Activated CD8-positive, alpha-beta T cell treated with anti-CD3 and anti-CD28 coated beads for 36 hours (primary cell): ENCODE measurements at regions not wholly inside any gene's neighbourhood (a gene's known extent, or its start where the extent isn't known, plus 50 kb on each side); places are given as distances from the start of the nearest gene placed in this dataset.

Experiments
- ATAC-seq: fragments of 200-7000 bp; cut with Tn5 transposase; one replicate; pipeline ENCODE4 v1.10.0; 2021; ENCODE audit warnings: mild to moderate bottlenecking, moderate library complexity
- CTCF ChIA-PET: fragments of 350-600 bp; sonication (Branson Sonifier 250); formaldehyde crosslinking; loops from one replicate; lab custom pipeline; 2021; ENCODE audit warnings: antibody characterized with exemption; lab: Charles Lee
- POLR2A ChIA-PET: fragments of 350-600 bp; sonication (Branson Sonifier 250); formaldehyde crosslinking; loops from one replicate; lab custom pipeline; 2021; ENCODE audit warnings: antibody characterized with exemption; lab: Charles Lee
- DNase-seq: peaks from one replicate; pipeline ENCODE4 v3.0.0-alpha.2; 2020
- H3K27ac Mint-ChIP-seq: one replicate; pipeline ENCODE4 v1.8.0; 2021; ENCODE audit warnings: mild to moderate bottlenecking, mixed read lengths
- H3K27me3 Mint-ChIP-seq: one replicate; pipeline ENCODE4 v1.8.0; 2021; ENCODE audit warnings: mixed read lengths
- H3K36me3 Mint-ChIP-seq: one replicate; pipeline ENCODE4 v1.8.0; 2021; ENCODE audit warnings: low read depth, mixed read lengths
- H3K4me1 Mint-ChIP-seq: one replicate; pipeline ENCODE4 v1.8.0; 2021; ENCODE audit warnings: low read depth, mixed read lengths
- H3K4me3 Mint-ChIP-seq: one replicate; pipeline ENCODE4 v1.8.0; 2021; ENCODE audit warnings: mild to moderate bottlenecking, moderate library complexity, mixed read lengths
- H3K9me3 Mint-ChIP-seq: one replicate; pipeline ENCODE4 v1.8.0; 2021; ENCODE audit warnings: mixed read lengths
- intact Hi-C: fragments of 100-400 bp; cut with micrococcal nuclease; formaldehyde crosslinking; loops from one replicate; pipeline ENCODE4 v1.10.0; 2022
- TF ChIP-seq, protein P1 (sequence below): fragments of 200-600 bp; IDR thresholded peaks from one replicate; pipeline ENCODE4 v1.8.0; 2022; ENCODE audit warnings: antibody characterized with exemption, mild to moderate bottlenecking

DNA sequence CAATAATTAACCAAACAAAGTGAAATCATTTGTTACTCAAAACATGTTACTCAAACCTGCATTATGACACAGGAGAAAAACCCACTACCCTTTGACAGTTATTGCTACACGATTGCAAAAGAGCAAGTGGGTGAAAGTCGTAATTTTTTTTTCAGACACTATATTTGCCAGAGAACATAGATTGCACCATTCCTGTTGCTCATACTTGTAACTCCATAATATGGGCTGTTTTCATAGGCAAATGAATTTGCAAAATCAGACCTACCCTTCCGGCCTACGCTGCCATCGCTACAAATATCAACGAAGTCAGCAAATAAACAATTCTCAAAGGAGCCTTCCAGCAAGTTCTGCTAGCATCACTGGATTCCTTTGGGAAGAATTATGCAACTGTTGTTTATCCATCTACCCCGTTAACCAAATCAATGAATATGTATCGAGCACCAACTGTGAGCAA is 396.5 kb downstream of the IRS2 start:
- H3K27me3 Mint-ChIP-seq = no peaks in the 10 kb centered on the region
- H3K36me3 Mint-ChIP-seq = no peaks in the 10 kb centered on the region
- H3K4me3 Mint-ChIP-seq = no peak overlapping the region
- H3K27ac Mint-ChIP-seq = no peak overlapping the region
- CTCF ChIA-PET = no interaction called here
- ATAC-seq (no peak), DNase-seq (no peak)
- TF ChIP-seq, protein P1, sequence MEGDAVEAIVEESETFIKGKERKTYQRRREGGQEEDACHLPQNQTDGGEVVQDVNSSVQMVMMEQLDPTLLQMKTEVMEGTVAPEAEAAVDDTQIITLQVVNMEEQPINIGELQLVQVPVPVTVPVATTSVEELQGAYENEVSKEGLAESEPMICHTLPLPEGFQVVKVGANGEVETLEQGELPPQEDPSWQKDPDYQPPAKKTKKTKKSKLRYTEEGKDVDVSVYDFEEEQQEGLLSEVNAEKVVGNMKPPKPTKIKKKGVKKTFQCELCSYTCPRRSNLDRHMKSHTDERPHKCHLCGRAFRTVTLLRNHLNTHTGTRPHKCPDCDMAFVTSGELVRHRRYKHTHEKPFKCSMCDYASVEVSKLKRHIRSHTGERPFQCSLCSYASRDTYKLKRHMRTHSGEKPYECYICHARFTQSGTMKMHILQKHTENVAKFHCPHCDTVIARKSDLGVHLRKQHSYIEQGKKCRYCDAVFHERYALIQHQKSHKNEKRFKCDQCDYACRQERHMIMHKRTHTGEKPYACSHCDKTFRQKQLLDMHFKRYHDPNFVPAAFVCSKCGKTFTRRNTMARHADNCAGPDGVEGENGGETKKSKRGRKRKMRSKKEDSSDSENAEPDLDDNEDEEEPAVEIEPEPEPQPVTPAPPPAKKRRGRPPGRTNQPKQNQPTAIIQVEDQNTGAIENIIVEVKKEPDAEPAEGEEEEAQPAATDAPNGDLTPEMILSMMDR = no peak
- H3K4me1 Mint-ChIP-seq = no peaks in the 10 kb centered on the region
- no peaks in the 10 kb centered on the region for H3K9me3 Mint-ChIP-seq
- intact Hi-C loops = no loop called here
- POLR2A ChIA-PET = no interaction called here

GRCh38 chr13:109389456-109389855 is 396.9 kb downstream of the IRS2 start:
- H3K27me3 Mint-ChIP-seq = no peaks in the 10 kb centered on the region
- CTCF ChIA-PET = no interaction called here
- H3K4me3 Mint-ChIP-seq = no peak overlapping the region
- TF ChIP-seq, protein P1 = no peak
- intact Hi-C loops = no loop called here
- no peaks in the 10 kb centered on the region for H3K36me3 Mint-ChIP-seq
- POLR2A ChIA-PET = no interaction called here
- no peak overlapping the region for H3K27ac Mint-ChIP-seq
- DNase-seq (no peak), ATAC-seq (no peak)
- no peaks in the 10 kb centered on the region for H3K4me1 Mint-ChIP-seq
- no peaks in the 10 kb centered on the region for H3K9me3 Mint-ChIP-seq

- H3K4me3 Mint-ChIP-seq = no peak overlapping the region
- CTCF ChIA-PET = no interaction called here
- POLR2A ChIA-PET = no interaction called here
- no peak for ATAC-seq
- TF ChIP-seq, protein P1 = no peak
- intact Hi-C loops = no loop called here
- no peaks in the 10 kb centered on the region for H3K9me3 Mint-ChIP-seq
- H3K36me3 Mint-ChIP-seq = no peaks in the 10 kb centered on the region
- H3K27me3 Mint-ChIP-seq = no peaks in the 10 kb centered on the region
- H3K27ac Mint-ChIP-seq = no peak overlapping the region
- DNase-seq = no peak
- H3K4me1 Mint-ChIP-seq = no peaks in the 10 kb centered on the region
These were observed 398.9 kb downstream of the IRS2 start for GRCh38 chr13:109387471-109387870.

DNA sequence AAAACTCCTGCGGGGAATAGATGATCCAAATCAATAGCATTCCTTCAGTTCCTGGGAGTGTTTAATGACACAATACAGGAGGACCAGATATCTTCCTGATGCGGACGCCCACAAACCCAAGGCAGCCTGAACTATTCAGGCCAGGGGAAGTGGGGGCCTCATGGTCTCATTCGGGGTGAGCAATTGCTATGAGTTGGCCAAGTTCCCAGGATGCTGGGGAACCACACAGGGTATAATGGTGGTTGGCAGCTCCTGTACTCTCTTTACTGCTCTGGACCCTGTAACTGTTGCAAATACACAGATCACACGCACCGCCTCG is 401.2 kb downstream of the IRS2 start:
- no peak overlapping the region for H3K4me3 Mint-ChIP-seq
- DNase-seq (no peak), ATAC-seq (no peak)
- ChIA-PET CTCF (no interaction called here), POLR2A (no interaction called here)
- H3K27me3 Mint-ChIP-seq = no peaks in the 10 kb centered on the region
- H3K27ac Mint-ChIP-seq = no peak overlapping the region
- TF ChIP-seq, protein P1 = no peak
- no peaks in the 10 kb centered on the region for H3K4me1 Mint-ChIP-seq
- intact Hi-C loops = no loop called here
- H3K36me3 Mint-ChIP-seq = no peaks in the 10 kb centered on the region
- no peaks in the 10 kb centered on the region for H3K9me3 Mint-ChIP-seq

GRCh38 chr13:109384491-109385241 is 401.7 kb downstream of the IRS2 start:
- Mint-ChIP-seq H3K27ac (no peak overlapping the region), H3K9me3 (no peaks in the 10 kb centered on the region), H3K36me3 (no peaks in the 10 kb centered on the region), H3K27me3 (no peaks in the 10 kb centered on the region), H3K4me3 (no peak overlapping the region), H3K4me1 (no peaks in the 10 kb centered on the region)
- ATAC-seq (no peak), DNase-seq (no peak)
- ChIA-PET CTCF (no interaction called here), POLR2A (no interaction called here)
- TF ChIP-seq, protein P1 = no peak
- intact Hi-C loops = no loop called here
